Naive thymus-derived CD4-positive, alpha-beta T cell (primary cell): ENCODE measurements at regions not wholly inside any gene's neighbourhood (a gene's known extent, or its start where the extent isn't known, plus 50 kb on each side); places are given as distances from the start of the nearest gene placed in this dataset.

Experiments used
- ATAC-seq: fragments of 150-1000 bp; cut with Tn5 transposase; 2 replicates; pipeline ENCODE4 v1.10.0; 2021; ENCODE audit warnings: mild to moderate bottlenecking, moderate library complexity
- CTCF ChIA-PET: fragments of 350-600 bp; sonication (Branson Sonifier 250); formaldehyde crosslinking; loops from one replicate; lab custom pipeline; 2021; ENCODE audit warnings: antibody characterized with exemption; lab: Charles Lee
- POLR2A ChIA-PET: fragments of 350-600 bp; sonication (Branson Sonifier 250); formaldehyde crosslinking; loops from one replicate; lab custom pipeline; 2021; ENCODE audit warnings: antibody characterized with exemption, inconsistent platforms; lab: Charles Lee
- DNase-seq, 9 donors: peaks; one replicate each; pipeline versions ENCODE4 v3.0.0 to v3.0.0-alpha.2; 2020 to 2022; ENCODE audit warnings: mixed read lengths in 1 of 9
- H3K27ac ChIP-seq: one replicate; pipeline ENCODE4 v1.7.0; 2013; ENCODE audit warnings: mild to moderate bottlenecking, low read depth, low read length, moderate library complexity
- H3K27me3 ChIP-seq, 2 donors: one replicate each; pipeline ENCODE4 v1.7.0; 2013; ENCODE audit warnings: low read length in 2 of 2, mild to moderate bottlenecking in 2 of 2, moderate library complexity in 2 of 2; ENCODE audit not compliant: control insufficient read depth in 2 of 2, insufficient read depth in 2 of 2
- H3K36me3 ChIP-seq, 3 experiments: 1 replicate in 2 of 3; 2 replicates in 1 of 3; pipeline ENCODE4 v1.7.0; 2013; ENCODE audit warnings: low read length in 3 of 3, mild to moderate bottlenecking in 3 of 3, moderate library complexity in 1 of 3; ENCODE audit not compliant: insufficient read depth in 3 of 3, control insufficient read depth in 2 of 3
- H3K4me1 ChIP-seq, 2 donors: one replicate each; pipeline ENCODE4 v1.7.0; 2013; ENCODE audit warnings: low read length in 2 of 2, mild to moderate bottlenecking in 2 of 2, moderate library complexity in 1 of 2; ENCODE audit not compliant: control insufficient read depth in 2 of 2, insufficient read depth in 2 of 2
- H3K4me3 ChIP-seq: 2 replicates; pipeline ENCODE4 v1.7.0; 2013; ENCODE audit warnings: mild to moderate bottlenecking, low read length
- H3K9me3 ChIP-seq, 3 experiments: 1 replicate in 2 of 3; 2 replicates in 1 of 3; pipeline ENCODE4 v1.7.0; 2013; ENCODE audit warnings: low read length in 3 of 3; ENCODE audit not compliant: control insufficient read depth in 2 of 3
- H3K27ac Mint-ChIP-seq, 9 donors: one replicate each; pipeline ENCODE4 v1.8.0; 2020 to 2022; ENCODE audit warnings: mixed read lengths in 9 of 9, mild to moderate bottlenecking in 8 of 9, moderate library complexity in 5 of 9, inconsistent platforms in 2 of 9
- H3K27me3 Mint-ChIP-seq, 5 donors: one replicate each; pipeline ENCODE4 v1.8.0; 2021 to 2022; ENCODE audit warnings: mixed read lengths in 5 of 5, mild to moderate bottlenecking in 1 of 5
- H3K36me3 Mint-ChIP-seq, 5 donors: one replicate each; pipeline ENCODE4 v1.8.0; 2020 to 2022; ENCODE audit warnings: mixed read lengths in 5 of 5, mild to moderate bottlenecking in 3 of 5, inconsistent platforms in 1 of 5
- H3K4me1 Mint-ChIP-seq, 7 donors: one replicate each; pipeline ENCODE4 v1.8.0; 2020 to 2022; ENCODE audit warnings: mixed read lengths in 7 of 7, mild to moderate bottlenecking in 3 of 7, inconsistent platforms in 1 of 7
- H3K4me3 Mint-ChIP-seq, 10 donors: one replicate each; pipeline ENCODE4 v1.8.0; 2020 to 2022; ENCODE audit warnings: mild to moderate bottlenecking in 10 of 10, mixed read lengths in 10 of 10, moderate library complexity in 6 of 10, inconsistent platforms in 2 of 10
- H3K9me3 Mint-ChIP-seq, 11 donors: one replicate each; pipeline ENCODE4 v1.8.0; 2020 to 2022; ENCODE audit warnings: mixed read lengths in 11 of 11, mild to moderate bottlenecking in 4 of 11, inconsistent platforms in 1 of 11, moderate library complexity in 1 of 11
- intact Hi-C, 2 donors: fragments of 100-400 bp; cut with micrococcal nuclease; formaldehyde crosslinking; loops; one replicate each; pipeline ENCODE4 v1.15.1; 2023

DNA sequence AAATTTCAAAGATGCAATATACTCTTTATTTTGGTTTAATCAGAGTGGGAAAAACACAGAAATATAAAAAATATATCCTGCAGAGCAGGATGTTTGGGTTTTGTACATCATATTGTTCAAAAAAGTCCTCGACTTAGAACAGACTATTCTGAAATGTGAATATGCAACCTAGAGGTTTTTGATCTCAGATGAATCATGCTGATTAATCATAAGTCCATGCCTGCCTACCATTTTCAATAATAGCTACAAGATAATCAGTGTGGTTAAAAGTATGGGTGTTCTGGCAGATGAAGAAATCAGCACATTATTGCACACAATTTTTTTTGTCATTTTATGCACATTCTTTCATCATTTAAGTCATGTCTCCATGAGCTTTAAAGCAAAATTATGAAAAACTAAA lies 1261.0 kb upstream of the NXPH2 start:
- Histone ChIP-seq H3K36me3 (no peaks in the 10 kb centered on the region), H3K4me1 (no peaks in the 10 kb centered on the region), H3K27me3 (no peaks in the 10 kb centered on the region), H3K9me3 (peaks cover 0 to 7% (median 0%) of the 10 kb centered on the region in 3 experiments), H3K4me3 (no peak overlapping the region), H3K27ac (no peak overlapping the region)
- ChIA-PET CTCF (no interaction called here), POLR2A (no interaction called here)
- intact Hi-C loops: loop anchor here in 1 of 2 donors (2.0 kb wide), 1 partner anchor 20 kb away; no protein-coding TSS in a partner anchor
- Mint-ChIP-seq H3K27me3 (no peaks in the 10 kb centered on the region), H3K4me3 (no peak overlapping the region), H3K4me1 (no peaks in the 10 kb centered on the region), H3K9me3 (peaks cover 2 to 42% (median 11%) of the 10 kb centered on the region in 11 donors), H3K36me3 (no peaks in the 10 kb centered on the region), H3K27ac (no peak overlapping the region)
- ATAC-seq (no peak), DNase-seq (no peak)

DNA sequence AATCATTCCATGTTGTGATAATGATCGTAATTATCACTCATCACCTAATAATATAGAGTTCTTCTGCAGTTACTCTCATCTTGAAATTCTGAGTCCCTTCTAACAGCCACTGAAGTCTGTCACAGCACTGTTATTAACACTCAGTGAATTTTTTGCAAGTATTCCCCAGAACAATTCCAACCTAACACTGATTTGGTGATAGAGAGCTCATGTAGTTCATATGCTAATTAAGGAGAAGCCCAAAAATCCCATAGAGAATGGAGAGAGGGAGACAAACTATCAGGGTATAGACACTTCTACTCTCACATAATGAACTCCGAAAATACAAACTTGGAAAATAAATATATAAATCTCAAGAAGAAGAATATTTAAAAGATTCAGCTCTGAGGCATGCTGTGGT lies 1253.4 kb upstream of the NXPH2 start:
- DNase-seq: no peak
- Mint-ChIP-seq H3K4me3 (no peak overlapping the region), H3K27ac (no peak overlapping the region), H3K27me3 (no peaks in the 10 kb centered on the region), H3K9me3 (peaks cover 0 to 25% (median 5%) of the 10 kb centered on the region in 11 donors), H3K36me3 (no peaks in the 10 kb centered on the region), H3K4me1 (no peaks in the 10 kb centered on the region)
- no peak for ATAC-seq
- Histone ChIP-seq H3K36me3 (no peaks in the 10 kb centered on the region), H3K27ac (no peak overlapping the region), H3K9me3 (peaks cover 0 to 4% (median 0%) of the 10 kb centered on the region in 3 experiments), H3K27me3 (no peaks in the 10 kb centered on the region), H3K4me1 (no peaks in the 10 kb centered on the region), H3K4me3 (no peak overlapping the region)
- ChIA-PET CTCF (no interaction called here), POLR2A (no interaction called here)
- intact Hi-C loops: no loop called here

DNA sequence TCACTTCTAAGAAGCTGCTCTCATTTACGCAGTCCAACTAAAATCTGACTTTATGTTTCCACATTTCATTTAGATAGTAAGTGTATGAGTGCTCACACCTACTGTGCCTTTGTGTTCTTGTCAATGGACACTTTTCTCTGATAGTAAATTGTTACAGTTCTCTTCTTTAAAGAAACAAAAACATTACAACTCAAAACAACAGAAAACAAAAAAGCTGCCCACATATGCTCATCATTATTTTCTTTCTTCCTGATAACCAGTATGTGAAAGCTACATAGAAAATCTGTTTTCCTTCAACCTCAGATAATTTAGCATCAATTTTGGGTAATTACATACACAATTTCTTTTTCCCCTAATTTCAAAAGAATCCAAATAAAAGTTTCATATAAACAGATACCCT lies 1247.8 kb upstream of the NXPH2 start:
- intact Hi-C loops: no loop called here
- H3K27ac ChIP-seq: no peak overlapping the region
- H3K27ac Mint-ChIP-seq: no peak overlapping the region
- no peaks in the 10 kb centered on the region for H3K36me3 ChIP-seq
- ATAC-seq (no peak), DNase-seq (no peak)
- H3K4me1 ChIP-seq: no peaks in the 10 kb centered on the region
- H3K4me3 Mint-ChIP-seq: no peak overlapping the region
- H3K4me3 ChIP-seq: no peak overlapping the region
- H3K9me3 Mint-ChIP-seq: peaks cover 0 to 17% (median 5%) of the 10 kb centered on the region in 11 donors
- H3K9me3 ChIP-seq: peaks cover 0 to 4% (median 0%) of the 10 kb centered on the region in 3 experiments
- H3K4me1 Mint-ChIP-seq: no peaks in the 10 kb centered on the region
- ChIA-PET CTCF (no interaction called here), POLR2A (no interaction called here)
- H3K27me3 Mint-ChIP-seq: no peaks in the 10 kb centered on the region
- no peaks in the 10 kb centered on the region for H3K36me3 Mint-ChIP-seq
- no peaks in the 10 kb centered on the region for H3K27me3 ChIP-seq

DNA sequence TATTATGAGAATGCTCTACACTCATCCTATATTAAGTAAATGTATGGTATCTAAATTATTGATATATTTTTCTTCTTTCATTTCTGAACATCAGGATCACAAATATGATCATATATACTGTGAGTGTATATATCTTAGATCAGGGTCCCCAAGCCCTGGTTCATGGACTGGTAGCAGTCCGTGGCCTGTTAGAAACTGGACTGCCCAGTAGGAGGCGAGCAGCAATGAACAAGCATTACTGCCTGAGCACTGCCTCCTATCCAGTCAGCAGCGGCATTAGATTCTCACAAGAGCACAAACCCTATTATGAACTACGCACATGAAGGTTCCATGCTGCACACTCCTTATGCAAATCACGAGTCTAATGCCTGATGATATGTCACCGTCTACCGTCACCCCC lies 1247.1 kb upstream of the NXPH2 start:
- H3K4me1 Mint-ChIP-seq: no peaks in the 10 kb centered on the region
- no peaks in the 10 kb centered on the region for H3K27me3 ChIP-seq
- no peak overlapping the region for H3K27ac Mint-ChIP-seq
- H3K36me3 Mint-ChIP-seq: no peaks in the 10 kb centered on the region
- peaks cover 0 to 4% (median 0%) of the 10 kb centered on the region in 3 experiments for H3K9me3 ChIP-seq
- DNase-seq (no peak), ATAC-seq (no peak)
- peaks cover 0 to 17% (median 6%) of the 10 kb centered on the region in 11 donors for H3K9me3 Mint-ChIP-seq
- H3K4me1 ChIP-seq: no peaks in the 10 kb centered on the region
- no peaks in the 10 kb centered on the region for H3K27me3 Mint-ChIP-seq
- no peak overlapping the region for H3K27ac ChIP-seq
- ChIA-PET POLR2A (no interaction called here), CTCF (no interaction called here)
- H3K4me3 ChIP-seq: no peak overlapping the region
- H3K4me3 Mint-ChIP-seq: no peak overlapping the region
- intact Hi-C loops: no loop called here
- H3K36me3 ChIP-seq: no peaks in the 10 kb centered on the region

DNA sequence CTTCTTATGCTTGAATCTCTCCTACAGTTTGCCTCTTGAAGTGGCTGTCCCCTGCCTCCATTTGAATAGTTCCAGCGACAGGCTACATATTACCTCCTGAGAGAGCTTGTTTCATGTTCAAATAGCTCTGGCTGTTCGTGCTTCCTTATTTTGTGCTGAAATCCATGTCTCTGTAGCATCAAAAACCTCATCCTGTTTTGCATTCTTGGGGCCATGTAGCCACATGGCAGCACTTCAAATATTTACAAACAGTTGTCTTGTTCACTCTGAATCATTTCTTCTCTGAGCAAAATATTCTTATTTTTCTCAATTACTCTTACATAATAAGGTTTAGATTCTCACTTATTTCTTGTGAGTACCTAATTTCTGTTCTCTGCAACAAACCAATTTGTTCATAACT lies 1243.1 kb upstream of the NXPH2 start:
- Mint-ChIP-seq H3K4me3 (no peak overlapping the region), H3K36me3 (no peaks in the 10 kb centered on the region), H3K27ac (no peak overlapping the region), H3K4me1 (no peaks in the 10 kb centered on the region), H3K27me3 (no peaks in the 10 kb centered on the region), H3K9me3 (peaks cover 0 to 22% (median 3%) of the 10 kb centered on the region in 11 donors)
- H3K4me3 ChIP-seq: no peak overlapping the region
- intact Hi-C loops: no loop called here
- ChIA-PET POLR2A (no interaction called here), CTCF (no interaction called here)
- H3K27me3 ChIP-seq: no peaks in the 10 kb centered on the region
- no peak for ATAC-seq
- no peaks in the 10 kb centered on the region for H3K36me3 ChIP-seq
- H3K9me3 ChIP-seq: peaks cover 0 to 5% (median 0%) of the 10 kb centered on the region in 3 experiments
- DNase-seq: no peak
- H3K4me1 ChIP-seq: no peaks in the 10 kb centered on the region
- no peak overlapping the region for H3K27ac ChIP-seq

DNA sequence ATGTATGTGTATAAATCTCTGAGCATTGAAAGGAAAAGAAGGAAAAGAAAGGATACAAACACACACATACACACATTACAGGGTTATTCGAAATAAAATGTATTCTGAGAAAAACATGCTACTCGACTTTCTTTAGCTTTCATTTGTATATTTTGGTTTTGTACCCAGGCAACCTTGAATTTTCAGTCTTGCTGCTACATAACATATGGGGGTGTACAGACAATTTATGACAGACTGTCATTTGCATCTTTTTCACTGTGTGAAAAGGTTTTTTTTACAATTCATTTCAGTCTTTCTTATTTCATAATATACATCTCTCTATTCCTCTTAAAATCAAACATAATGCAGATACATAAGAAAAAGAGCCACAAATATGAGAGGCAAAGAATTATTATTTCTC lies 1238.4 kb upstream of the NXPH2 start:
- Mint-ChIP-seq H3K9me3 (peaks cover 0 to 28% (median 4%) of the 10 kb centered on the region in 11 donors), H3K4me3 (no peak overlapping the region), H3K27ac (no peak overlapping the region), H3K27me3 (no peaks in the 10 kb centered on the region), H3K36me3 (no peaks in the 10 kb centered on the region), H3K4me1 (no peaks in the 10 kb centered on the region)
- ChIA-PET POLR2A (no interaction called here), CTCF (no interaction called here)
- Histone ChIP-seq H3K27me3 (no peaks in the 10 kb centered on the region), H3K27ac (no peak overlapping the region), H3K4me1 (no peaks in the 10 kb centered on the region), H3K36me3 (no peaks in the 10 kb centered on the region), H3K9me3 (peaks cover 0 to 4% (median 0%) of the 10 kb centered on the region in 3 experiments), H3K4me3 (no peak overlapping the region)
- ATAC-seq: no peak
- intact Hi-C loops: no loop called here
- DNase-seq: no peak

DNA sequence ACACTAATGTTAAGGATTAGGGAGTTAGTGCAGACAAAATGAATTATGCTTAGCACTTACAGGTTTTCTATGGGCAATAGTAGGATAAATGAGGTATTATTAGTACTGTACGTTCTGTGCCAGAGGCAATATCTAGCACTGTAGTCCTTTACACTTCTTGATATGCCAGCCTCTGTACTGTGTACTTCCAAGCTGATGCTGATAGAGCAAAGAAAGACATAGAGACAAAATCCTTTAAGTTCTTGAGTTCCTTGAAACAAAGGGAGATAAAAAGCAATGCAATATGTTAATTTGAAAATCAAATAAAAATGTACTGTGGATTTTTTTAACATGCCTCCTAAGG lies 1234.0 kb upstream of the NXPH2 start:
- Mint-ChIP-seq H3K27me3 (no peaks in the 10 kb centered on the region), H3K36me3 (no peaks in the 10 kb centered on the region), H3K4me1 (no peaks in the 10 kb centered on the region), H3K4me3 (no peak overlapping the region), H3K9me3 (peaks cover 0 to 37% (median 9%) of the 10 kb centered on the region in 11 donors), H3K27ac (no peak overlapping the region)
- Histone ChIP-seq H3K9me3 (peaks cover 0 to 4% (median 0%) of the 10 kb centered on the region in 3 experiments), H3K4me1 (no peaks in the 10 kb centered on the region), H3K27me3 (no peaks in the 10 kb centered on the region), H3K27ac (no peak overlapping the region), H3K36me3 (no peaks in the 10 kb centered on the region), H3K4me3 (no peak overlapping the region)
- CTCF ChIA-PET: no interaction called here
- ATAC-seq (no peak), DNase-seq (no peak)
- intact Hi-C loops: no loop called here
- POLR2A ChIA-PET: no interaction called here
